CD4-positive, alpha-beta memory T cell (primary cell): ENCODE measurements at regions not wholly inside any gene's neighbourhood (a gene's known extent, or its start where the extent isn't known, plus 50 kb on each side); places are given as distances from the start of the nearest gene placed in this dataset.
"Not testable (repeated sequence)": the region's sequence is repeated elsewhere in the genome, so short reads cannot be mapped to it uniquely, and the experiment has no call there.

Source experiments
- CTCF ChIA-PET: fragments of 350-600 bp; sonication (Branson Sonifier 250); formaldehyde crosslinking; loops from one replicate; lab custom pipeline; 2021; ENCODE audit warnings: inconsistent platforms; ENCODE audit not compliant: partially characterized antibody; lab: Charles Lee
- POLR2A ChIA-PET: fragments of 350-600 bp; sonication (Branson Sonifier 250); formaldehyde crosslinking; loops from one replicate; lab custom pipeline; 2021; ENCODE audit not compliant: partially characterized antibody; lab: Charles Lee
- DNase-seq, 5 donors: peaks; one replicate each; pipeline versions ENCODE4 v3.0.0 to v3.0.0-alpha.2; 2020 to 2022; ENCODE audit warnings: mixed read lengths in 1 of 5
- H3K27ac ChIP-seq: one replicate; pipeline ENCODE4 v1.7.0; 2013; ENCODE audit warnings: low read depth, low read length
- H3K27me3 ChIP-seq: 2 replicates; pipeline ENCODE4 v1.7.0; 2013; ENCODE audit warnings: mild to moderate bottlenecking, low read length, moderate library complexity; ENCODE audit not compliant: insufficient read depth
- H3K36me3 ChIP-seq: 2 replicates; pipeline ENCODE4 v1.7.0; 2013; ENCODE audit warnings: mild to moderate bottlenecking, low read length, moderate library complexity; ENCODE audit not compliant: insufficient read depth
- H3K4me1 ChIP-seq: 2 replicates; pipeline ENCODE4 v1.7.0; 2013; ENCODE audit warnings: mild to moderate bottlenecking, low read length, moderate library complexity; ENCODE audit not compliant: insufficient read depth
- H3K4me3 ChIP-seq, 2 donors: one replicate each; pipeline ENCODE4 v1.7.0; 2013; ENCODE audit warnings: low read length in 2 of 2, mild to moderate bottlenecking in 1 of 2
- H3K9me3 ChIP-seq, 2 donors: one replicate each; pipeline ENCODE4 v1.7.0; 2013; ENCODE audit warnings: low read length in 2 of 2, control low read depth in 1 of 2; ENCODE audit not compliant: control insufficient read depth in 1 of 2
- H3K27ac Mint-ChIP-seq, 7 donors: one replicate each; pipeline ENCODE4 v1.8.0; 2020 to 2021; ENCODE audit warnings: mixed read lengths in 7 of 7, mild to moderate bottlenecking in 6 of 7, inconsistent platforms in 3 of 7, moderate library complexity in 3 of 7
- H3K27me3 Mint-ChIP-seq, 2 donors: one replicate each; pipeline ENCODE4 v1.8.0; 2020 to 2021; ENCODE audit warnings: mixed read lengths in 2 of 2
- H3K36me3 Mint-ChIP-seq, 2 donors: one replicate each; pipeline ENCODE4 v1.8.0; 2020 to 2021; ENCODE audit warnings: mixed read lengths in 2 of 2, inconsistent platforms in 1 of 2, mild to moderate bottlenecking in 1 of 2
- H3K4me1 Mint-ChIP-seq, 4 donors: one replicate each; pipeline ENCODE4 v1.8.0; 2020 to 2021; ENCODE audit warnings: mixed read lengths in 4 of 4, mild to moderate bottlenecking in 1 of 4
- H3K4me3 Mint-ChIP-seq, 8 donors: one replicate each; pipeline ENCODE4 v1.8.0; 2020 to 2021; ENCODE audit warnings: mixed read lengths in 8 of 8, mild to moderate bottlenecking in 7 of 8, moderate library complexity in 6 of 8, inconsistent platforms in 3 of 8
- H3K9me3 Mint-ChIP-seq, 8 donors: one replicate each; pipeline ENCODE4 v1.8.0; 2020 to 2021; ENCODE audit warnings: mixed read lengths in 8 of 8, mild to moderate bottlenecking in 5 of 8, inconsistent platforms in 3 of 8, moderate library complexity in 1 of 8
- intact Hi-C: fragments of 100-400 bp; cut with micrococcal nuclease; formaldehyde crosslinking; loops from one replicate; pipeline ENCODE4 v1.15.1; 2023

- Histone ChIP-seq H3K27ac (no peak overlapping the region), H3K27me3 (no peaks in the 10 kb centered on the region), H3K9me3 (no peaks in the 10 kb centered on the region), H3K4me3 (no peak overlapping the region), H3K4me1 (no peaks in the 10 kb centered on the region), H3K36me3 (no peaks in the 10 kb centered on the region)
- Mint-ChIP-seq H3K4me1 (no peaks in the 10 kb centered on the region), H3K9me3 (peaks cover 0 to 18% (median 5%) of the 10 kb centered on the region in 8 donors), H3K36me3 (no peaks in the 10 kb centered on the region), H3K27ac (no peak overlapping the region), H3K4me3 (no peak overlapping the region), H3K27me3 (no peaks in the 10 kb centered on the region)
- CTCF ChIA-PET = no interaction called here
- intact Hi-C loops = no loop called here
- POLR2A ChIA-PET = no interaction called here
- DNase-seq = no peak
Measured at GRCh38 chr5:162948677-162949076, 488.7 kb upstream of the CCNG1 start.

DNA sequence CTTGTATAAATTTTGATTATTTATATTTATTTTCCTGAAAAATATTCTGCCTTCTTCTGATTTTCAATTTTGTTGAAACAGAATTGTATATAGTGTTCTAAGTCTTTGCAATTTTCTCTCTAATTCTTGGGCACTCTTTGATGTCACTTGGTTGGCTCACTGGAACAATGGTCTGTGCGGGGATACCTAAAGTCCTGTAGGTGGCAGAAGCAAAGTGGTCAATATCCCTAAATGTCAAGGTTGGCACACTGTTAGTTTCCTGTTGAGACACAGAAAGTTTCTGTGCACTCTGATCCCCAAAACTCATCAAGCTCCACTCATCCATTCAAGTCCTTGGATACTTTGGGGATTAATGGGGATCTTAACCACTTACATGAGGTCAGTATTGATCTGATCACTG lies 480.8 kb upstream of the CCNG1 start:
- intact Hi-C loops = no loop called here
- peaks cover 0 to 8% (median 5%) of the 10 kb centered on the region in 8 donors for H3K9me3 Mint-ChIP-seq

GRCh38 chr5:162964144-162964543 lies 473.3 kb upstream of the CCNG1 start:
- H3K4me3 Mint-ChIP-seq, H3K27me3 ChIP-seq, H3K4me3 ChIP-seq, H3K4me1 ChIP-seq, DNase-seq, H3K36me3 ChIP-seq, H3K9me3 ChIP-seq, CTCF ChIA-PET, H3K27ac Mint-ChIP-seq, H3K4me1 Mint-ChIP-seq, H3K27ac ChIP-seq, POLR2A ChIA-PET, H3K36me3 Mint-ChIP-seq, H3K27me3 Mint-ChIP-seq, intact Hi-C loops: not testable (repeated sequence)
- peaks cover 4 to 22% (median 6%) of the 10 kb centered on the region in 8 donors for H3K9me3 Mint-ChIP-seq

More for the DNA sequence above, 480.8 kb upstream of the CCNG1 start:
- Histone ChIP-seq H3K27me3 (no peaks in the 10 kb centered on the region), H3K36me3 (no peaks in the 10 kb centered on the region), H3K9me3 (no peaks in the 10 kb centered on the region), H3K4me3 (no peak overlapping the region), H3K27ac (no peak overlapping the region), H3K4me1 (no peaks in the 10 kb centered on the region)
- ChIA-PET POLR2A (no interaction called here), CTCF (no interaction called here)
- no peak overlapping the region for H3K27ac Mint-ChIP-seq
- DNase-seq = no peak
- H3K4me1 Mint-ChIP-seq = no peaks in the 10 kb centered on the region
- H3K36me3 Mint-ChIP-seq = no peaks in the 10 kb centered on the region
- H3K4me3 Mint-ChIP-seq = no peak overlapping the region
- H3K27me3 Mint-ChIP-seq = no peaks in the 10 kb centered on the region

GRCh38 chr5:162990063-162990462 lies 447.3 kb upstream of the CCNG1 start:
- H3K27ac Mint-ChIP-seq = no peak overlapping the region
- intact Hi-C loops = no loop called here
- no peak overlapping the region for H3K27ac ChIP-seq
- no peaks in the 10 kb centered on the region for H3K36me3 Mint-ChIP-seq
- no peaks in the 10 kb centered on the region for H3K36me3 ChIP-seq
- H3K4me3 ChIP-seq = no peak overlapping the region
- H3K27me3 Mint-ChIP-seq = no peaks in the 10 kb centered on the region
- H3K9me3 Mint-ChIP-seq = peaks cover 0 to 12% (median 4%) of the 10 kb centered on the region in 8 donors
- ChIA-PET CTCF (no interaction called here), POLR2A (no interaction called here)
- H3K4me3 Mint-ChIP-seq = no peak overlapping the region
- no peaks in the 10 kb centered on the region for H3K9me3 ChIP-seq
- DNase-seq = no peak
- no peaks in the 10 kb centered on the region for H3K27me3 ChIP-seq
- H3K4me1 ChIP-seq = no peaks in the 10 kb centered on the region
- no peaks in the 10 kb centered on the region for H3K4me1 Mint-ChIP-seq

DNA sequence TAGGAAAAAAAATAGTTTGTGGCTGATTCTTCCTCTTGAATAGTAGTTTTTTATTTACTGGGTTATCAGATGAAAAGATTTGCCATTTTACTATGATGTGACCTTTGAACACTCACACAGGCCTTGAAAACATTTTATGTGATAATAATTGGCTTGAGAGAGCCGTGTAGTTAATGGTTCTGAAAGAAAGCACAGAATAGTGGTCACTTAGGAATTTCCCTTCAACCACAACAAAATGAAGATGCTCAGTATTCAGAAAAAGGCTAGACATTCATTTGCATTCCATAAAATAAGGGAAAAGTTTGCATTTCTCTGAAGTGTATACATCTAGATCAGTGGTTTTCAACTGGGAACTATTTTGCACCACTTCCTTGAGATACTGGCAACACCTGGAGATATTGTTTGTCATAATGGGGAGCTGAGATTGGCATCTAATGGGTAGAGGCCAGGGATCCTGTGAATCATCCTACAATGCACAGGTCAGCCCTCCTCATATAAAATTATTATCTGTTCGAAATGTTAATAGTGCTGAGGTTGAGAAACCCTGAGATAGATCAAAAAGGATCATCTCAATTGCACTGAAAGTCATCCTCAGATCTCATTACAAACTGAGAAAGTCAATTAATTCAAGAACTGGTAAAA lies 446.4 kb upstream of the CCNG1 start:
- no peaks in the 10 kb centered on the region for H3K9me3 ChIP-seq
- Mint-ChIP-seq H3K4me3 (no peak overlapping the region), H3K27me3 (no peaks in the 10 kb centered on the region), H3K4me1 (no peaks in the 10 kb centered on the region), H3K27ac (no peak overlapping the region), H3K36me3 (no peaks in the 10 kb centered on the region), H3K9me3 (peaks cover 0 to 12% (median 4%) of the 10 kb centered on the region in 8 donors)
- H3K27me3 ChIP-seq = no peaks in the 10 kb centered on the region
- no peak overlapping the region for H3K4me3 ChIP-seq
- ChIA-PET POLR2A (no interaction called here), CTCF (no interaction called here)
- H3K36me3 ChIP-seq = no peaks in the 10 kb centered on the region
- H3K4me1 ChIP-seq = no peaks in the 10 kb centered on the region
- no peak for DNase-seq
- no peak overlapping the region for H3K27ac ChIP-seq
- intact Hi-C loops = no loop called here

DNA sequence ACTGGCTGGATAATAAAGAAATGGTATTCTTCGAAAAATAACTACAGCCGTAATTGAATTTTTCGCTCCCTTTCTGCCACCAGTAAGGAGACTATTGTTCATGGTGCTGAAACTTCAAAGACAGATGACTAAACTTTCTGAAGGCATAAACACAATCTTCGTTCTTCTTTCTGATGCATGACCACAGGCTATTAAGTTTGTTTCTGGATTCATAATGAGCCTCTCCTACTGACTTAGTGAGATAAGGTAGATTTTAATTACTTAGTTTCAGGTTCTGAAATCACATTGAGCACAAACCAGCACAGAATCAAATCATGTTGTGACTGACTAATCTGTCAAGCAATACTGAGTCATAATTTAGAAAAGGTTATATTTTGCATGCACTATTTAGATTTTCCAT lies 441.8 kb upstream of the CCNG1 start:
- Mint-ChIP-seq H3K4me1 (no peaks in the 10 kb centered on the region), H3K27me3 (no peaks in the 10 kb centered on the region), H3K9me3 (peaks cover 0 to 10% (median 4%) of the 10 kb centered on the region in 8 donors), H3K27ac (no peak overlapping the region), H3K4me3 (no peak overlapping the region), H3K36me3 (no peaks in the 10 kb centered on the region)
- ChIA-PET POLR2A (no interaction called here), CTCF (no interaction called here)
- Histone ChIP-seq H3K27ac (no peak overlapping the region), H3K36me3 (no peaks in the 10 kb centered on the region), H3K4me1 (no peaks in the 10 kb centered on the region), H3K9me3 (no peaks in the 10 kb centered on the region), H3K27me3 (no peaks in the 10 kb centered on the region), H3K4me3 (no peak overlapping the region)
- DNase-seq = no peak
- intact Hi-C loops = no loop called here

- no peak for DNase-seq
- intact Hi-C loops = no loop called here
- no peaks in the 10 kb centered on the region for H3K9me3 ChIP-seq
- Mint-ChIP-seq H3K27ac (no peak overlapping the region), H3K27me3 (no peaks in the 10 kb centered on the region), H3K4me3 (no peak overlapping the region), H3K9me3 (peaks cover 0 to 10% (median 4%) of the 10 kb centered on the region in 8 donors), H3K4me1 (no peaks in the 10 kb centered on the region), H3K36me3 (no peaks in the 10 kb centered on the region)
- no peak overlapping the region for H3K27ac ChIP-seq
- no peak overlapping the region for H3K4me3 ChIP-seq
- H3K27me3 ChIP-seq = no peaks in the 10 kb centered on the region
- ChIA-PET CTCF (no interaction called here), POLR2A (no interaction called here)
- H3K4me1 ChIP-seq = no peaks in the 10 kb centered on the region
- no peaks in the 10 kb centered on the region for H3K36me3 ChIP-seq
Measured at GRCh38 chr5:162996053-162996452, 441.3 kb upstream of the CCNG1 start.

DNA sequence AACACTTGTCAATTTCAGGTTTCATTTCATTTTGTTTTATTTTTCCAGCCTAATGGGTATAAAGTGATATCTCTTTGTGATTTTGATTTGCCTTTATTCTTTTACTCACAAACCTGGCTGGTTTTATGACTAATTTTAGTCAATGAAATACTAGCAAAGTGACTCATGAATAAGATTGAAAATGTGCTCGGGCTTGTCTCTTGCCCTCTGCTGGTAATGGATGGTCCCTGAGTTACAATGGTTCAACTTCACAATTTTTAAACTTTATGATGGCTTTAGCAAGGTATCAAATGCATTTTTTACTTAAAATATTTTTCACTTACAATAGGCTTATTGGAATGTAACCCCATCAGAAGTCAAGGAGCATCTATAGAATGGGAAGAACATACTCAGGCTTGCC lies 431.4 kb upstream of the CCNG1 start:
- ChIA-PET POLR2A (no interaction called here), CTCF (no interaction called here)
- no peaks in the 10 kb centered on the region for H3K4me1 Mint-ChIP-seq
- no peak for DNase-seq
- intact Hi-C loops = no loop called here
- peaks cover 0 to 9% (median 2%) of the 10 kb centered on the region in 8 donors for H3K9me3 Mint-ChIP-seq
- no peaks in the 10 kb centered on the region for H3K27me3 ChIP-seq
- no peak overlapping the region for H3K4me3 ChIP-seq
- H3K36me3 Mint-ChIP-seq = no peaks in the 10 kb centered on the region
- no peak overlapping the region for H3K4me3 Mint-ChIP-seq
- H3K4me1 ChIP-seq = no peaks in the 10 kb centered on the region
- H3K27ac ChIP-seq = no peak overlapping the region
- H3K27me3 Mint-ChIP-seq = no peaks in the 10 kb centered on the region
- H3K27ac Mint-ChIP-seq = no peak overlapping the region
- H3K9me3 ChIP-seq = no peaks in the 10 kb centered on the region
- H3K36me3 ChIP-seq = no peaks in the 10 kb centered on the region
